Liver (tissue), 3 donors: ENCODE measurements at regions not wholly inside any gene's neighbourhood (a gene's known extent, or its start where the extent isn't known, plus 50 kb on each side); places are given as distances from the start of the nearest gene placed in this dataset.

Source experiments
- ATF3 ChIP-seq: IDR thresholded peaks from 2 replicates; pipeline ENCODE4 v1.6.1; 2016; ENCODE audit warnings: antibody characterized with exemption
- CTCF ChIP-seq: fragments of 150-350 bp; IDR thresholded peaks from 2 replicates; pipeline ENCODE4 v1.5.1; 2017; ENCODE audit warnings: improper control_type of control experiment, low read depth, low read length; ENCODE audit not compliant: missing input control
- JUND ChIP-seq, 2 donors: IDR thresholded peaks; 2 replicates each; pipeline ENCODE4 v1.6.1; 2016; ENCODE audit warnings: antibody characterized with exemption in 2 of 2
- MAX ChIP-seq: IDR thresholded peaks from 2 replicates; pipeline ENCODE4 v1.6.1; 2016; ENCODE audit warnings: antibody characterized with exemption
- TAF1 ChIP-seq: conservative IDR thresholded peaks from 2 replicates; pipeline ENCODE4 v1.6.1; 2016; ENCODE audit warnings: antibody characterized with exemption, mild to moderate bottlenecking
- YY1 ChIP-seq: IDR thresholded peaks from 2 replicates; pipeline ENCODE4 v1.6.1; 2016; ENCODE audit warnings: antibody characterized with exemption, mild to moderate bottlenecking
- donor health status: healthy.
- donor health status: healthy.

- no peak for TF ChIP-seq YY1
- no peak for TF ChIP-seq CTCF
- TF ChIP-seq MAX, result no peak
- TF ChIP-seq JUND (IDR thresholded peaks at IDR 0.05), result no peak
- TF ChIP-seq ATF3, result no peak
- TF ChIP-seq TAF1, result no peak
Measured at GRCh38 chr5:44933686-44934085, 124.9 kb downstream of the MRPS30 start.
